IMR-90 (cell line): ENCODE measurements at regions not wholly inside any gene's neighbourhood (a gene's known extent, or its start where the extent isn't known, plus 50 kb on each side); places are given as distances from the start of the nearest gene placed in this dataset.

Experiments
- BHLHE40 ChIP-seq: fragments of 150-350 bp; IDR thresholded peaks from 2 replicates; pipeline ENCODE4 v1.6.1; 2016; ENCODE audit warnings: mild to moderate bottlenecking, low read depth, low read length
- CEBPB ChIP-seq: IDR thresholded peaks from 2 replicates; pipeline ENCODE4 v1.6.1; 2012; ENCODE audit warnings: low read depth, low read length, improper control_type of control experiment
- CHD1 ChIP-seq: IDR thresholded peaks from 2 replicates; pipeline ENCODE4 v1.6.1; 2012; ENCODE audit warnings: low read depth, low read length, improper control_type of control experiment
- MAFK ChIP-seq: IDR thresholded peaks from 2 replicates; pipeline ENCODE4 v1.6.1; 2012; ENCODE audit warnings: low read depth, low read length, improper control_type of control experiment
- NFE2L2 ChIP-seq: fragments of 150-350 bp; IDR thresholded peaks from 2 replicates; pipeline ENCODE4 v1.6.1; 2016; ENCODE audit warnings: low read depth, mild to moderate bottlenecking, low read length
- POLR2A ChIP-seq: IDR thresholded peaks from 2 replicates; pipeline ENCODE4 v1.6.1; 2012; ENCODE audit warnings: mild to moderate bottlenecking, low read depth, low read length
- RAD21 ChIP-seq: IDR thresholded peaks from 2 replicates; pipeline ENCODE4 v1.6.1; 2012; ENCODE audit warnings: low read length, improper control_type of control experiment
- RFX5 ChIP-seq: IDR thresholded peaks from 2 replicates; pipeline ENCODE4 v1.8.0; 2012; ENCODE audit warnings: low read depth, mild to moderate bottlenecking, low read length, moderate library complexity
- SMC3 ChIP-seq: fragments of 150-350 bp; IDR thresholded peaks from 2 replicates; pipeline ENCODE4 v1.6.1; 2016; ENCODE audit warnings: low read depth, mild to moderate bottlenecking, antibody characterized with exemption, low read length, moderate library complexity
- TF ChIP-seq, protein P1 (sequence below): conservative IDR thresholded peaks from 2 replicates; pipeline ENCODE4 v1.5.1; 2012; ENCODE audit warnings: mild to moderate bottlenecking, low read depth, low read length, improper control_type of control experiment
- TF ChIP-seq, protein P2 (sequence below): fragments of 150-350 bp; IDR thresholded peaks from 2 replicates; pipeline ENCODE4 v1.6.1; 2017; ENCODE audit warnings: mild to moderate bottlenecking, antibody characterized with exemption, low read length, low read depth

DNA sequence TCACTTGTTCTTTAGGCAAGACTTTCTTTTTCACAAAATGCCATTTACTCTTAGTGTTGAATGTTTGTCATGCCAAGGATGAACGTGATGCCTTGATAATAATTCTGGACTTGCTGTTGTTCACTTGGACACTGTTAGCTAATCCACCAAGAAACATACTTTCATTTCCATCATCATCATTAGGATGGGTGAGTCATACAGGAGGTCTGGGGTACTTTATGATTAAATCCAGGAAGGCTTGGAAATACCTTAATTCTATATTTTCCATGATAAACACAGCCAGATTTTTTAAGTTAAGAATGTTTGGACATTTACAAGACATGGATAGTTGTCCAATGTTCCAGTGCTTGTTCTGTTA lies 260.7 kb upstream of the GIMD1 start:
- TF ChIP-seq, protein P1, sequence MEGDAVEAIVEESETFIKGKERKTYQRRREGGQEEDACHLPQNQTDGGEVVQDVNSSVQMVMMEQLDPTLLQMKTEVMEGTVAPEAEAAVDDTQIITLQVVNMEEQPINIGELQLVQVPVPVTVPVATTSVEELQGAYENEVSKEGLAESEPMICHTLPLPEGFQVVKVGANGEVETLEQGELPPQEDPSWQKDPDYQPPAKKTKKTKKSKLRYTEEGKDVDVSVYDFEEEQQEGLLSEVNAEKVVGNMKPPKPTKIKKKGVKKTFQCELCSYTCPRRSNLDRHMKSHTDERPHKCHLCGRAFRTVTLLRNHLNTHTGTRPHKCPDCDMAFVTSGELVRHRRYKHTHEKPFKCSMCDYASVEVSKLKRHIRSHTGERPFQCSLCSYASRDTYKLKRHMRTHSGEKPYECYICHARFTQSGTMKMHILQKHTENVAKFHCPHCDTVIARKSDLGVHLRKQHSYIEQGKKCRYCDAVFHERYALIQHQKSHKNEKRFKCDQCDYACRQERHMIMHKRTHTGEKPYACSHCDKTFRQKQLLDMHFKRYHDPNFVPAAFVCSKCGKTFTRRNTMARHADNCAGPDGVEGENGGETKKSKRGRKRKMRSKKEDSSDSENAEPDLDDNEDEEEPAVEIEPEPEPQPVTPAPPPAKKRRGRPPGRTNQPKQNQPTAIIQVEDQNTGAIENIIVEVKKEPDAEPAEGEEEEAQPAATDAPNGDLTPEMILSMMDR: no peak
- TF ChIP-seq CHD1 (no peak), POLR2A (no peak), RFX5 (no peak), BHLHE40 (no peak), RAD21 (no peak), MAFK (no peak), CEBPB (no peak), NFE2L2 (no peak), SMC3 (no peak)
- TF ChIP-seq, protein P2, sequence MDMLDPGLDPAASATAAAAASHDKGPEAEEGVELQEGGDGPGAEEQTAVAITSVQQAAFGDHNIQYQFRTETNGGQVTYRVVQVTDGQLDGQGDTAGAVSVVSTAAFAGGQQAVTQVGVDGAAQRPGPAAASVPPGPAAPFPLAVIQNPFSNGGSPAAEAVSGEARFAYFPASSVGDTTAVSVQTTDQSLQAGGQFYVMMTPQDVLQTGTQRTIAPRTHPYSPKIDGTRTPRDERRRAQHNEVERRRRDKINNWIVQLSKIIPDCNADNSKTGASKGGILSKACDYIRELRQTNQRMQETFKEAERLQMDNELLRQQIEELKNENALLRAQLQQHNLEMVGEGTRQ: no peak
